Breast epithelium (tissue), 3 donors: ENCODE measurements at regions not wholly inside any gene's neighbourhood (a gene's known extent, or its start where the extent isn't known, plus 50 kb on each side); places are given as distances from the start of the nearest gene placed in this dataset.

ENCODE experiments used
- POLR2A ChIP-seq: fragments of 450-650 bp; IDR thresholded peaks from one replicate; pipeline ENCODE4 v1.6.1; 2016; ENCODE audit warnings: antibody characterized with exemption, mild to moderate bottlenecking, moderate library complexity
- POLR2AphosphoS5 ChIP-seq, 3 donors: sonication (generic); formaldehyde crosslinking; IDR thresholded peaks; one replicate each; pipeline ENCODE4 v1.6.1; 2017; ENCODE audit warnings: antibody characterized with exemption in 3 of 3
- TF ChIP-seq, protein P1 (sequence below), 3 donors: fragments of 450-650 bp; IDR thresholded peaks; one replicate each; pipeline ENCODE4 v1.5.1; 2016 to 2017; ENCODE audit warnings: antibody characterized with exemption in 3 of 3, mild to moderate bottlenecking in 3 of 3, moderate library complexity in 3 of 3

- TF ChIP-seq, protein P1, sequence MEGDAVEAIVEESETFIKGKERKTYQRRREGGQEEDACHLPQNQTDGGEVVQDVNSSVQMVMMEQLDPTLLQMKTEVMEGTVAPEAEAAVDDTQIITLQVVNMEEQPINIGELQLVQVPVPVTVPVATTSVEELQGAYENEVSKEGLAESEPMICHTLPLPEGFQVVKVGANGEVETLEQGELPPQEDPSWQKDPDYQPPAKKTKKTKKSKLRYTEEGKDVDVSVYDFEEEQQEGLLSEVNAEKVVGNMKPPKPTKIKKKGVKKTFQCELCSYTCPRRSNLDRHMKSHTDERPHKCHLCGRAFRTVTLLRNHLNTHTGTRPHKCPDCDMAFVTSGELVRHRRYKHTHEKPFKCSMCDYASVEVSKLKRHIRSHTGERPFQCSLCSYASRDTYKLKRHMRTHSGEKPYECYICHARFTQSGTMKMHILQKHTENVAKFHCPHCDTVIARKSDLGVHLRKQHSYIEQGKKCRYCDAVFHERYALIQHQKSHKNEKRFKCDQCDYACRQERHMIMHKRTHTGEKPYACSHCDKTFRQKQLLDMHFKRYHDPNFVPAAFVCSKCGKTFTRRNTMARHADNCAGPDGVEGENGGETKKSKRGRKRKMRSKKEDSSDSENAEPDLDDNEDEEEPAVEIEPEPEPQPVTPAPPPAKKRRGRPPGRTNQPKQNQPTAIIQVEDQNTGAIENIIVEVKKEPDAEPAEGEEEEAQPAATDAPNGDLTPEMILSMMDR (IDR thresholded peaks at IDR 0.05): no peak
- TF ChIP-seq POLR2A (no peak), POLR2AphosphoS5 (IDR thresholded peaks at IDR 0.05) (no peak)
Observed at GRCh38 chr3:25289663-25290062, 138.4 kb upstream of the RARB start.
